ENCODE measurements at regions not wholly inside any gene's neighbourhood (a gene's known extent, or its start where the extent isn't known, plus 50 kb on each side); places are given as distances from the start of the nearest gene placed in this dataset.

DNA sequence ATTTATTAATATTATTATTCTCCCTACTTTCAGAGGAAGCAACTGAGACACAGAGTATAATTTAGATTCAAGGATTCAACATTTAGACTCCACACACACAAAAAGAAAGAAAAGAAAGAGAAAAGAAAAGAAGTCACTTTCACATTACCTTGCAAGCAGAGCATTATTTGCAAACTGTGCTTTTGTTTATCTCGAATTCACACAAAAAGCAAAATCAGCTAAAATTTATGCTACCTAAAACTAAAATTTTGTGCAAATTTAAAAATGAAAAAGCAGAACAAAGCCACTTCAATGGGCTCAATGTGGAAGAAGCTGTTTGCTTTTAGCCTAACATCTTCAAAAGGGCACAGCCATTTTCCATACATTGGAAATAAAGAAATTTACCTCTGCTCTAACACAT is 1282.7 kb upstream of the GYPC start (continued):
- TF ChIP-seq, protein P1, sequence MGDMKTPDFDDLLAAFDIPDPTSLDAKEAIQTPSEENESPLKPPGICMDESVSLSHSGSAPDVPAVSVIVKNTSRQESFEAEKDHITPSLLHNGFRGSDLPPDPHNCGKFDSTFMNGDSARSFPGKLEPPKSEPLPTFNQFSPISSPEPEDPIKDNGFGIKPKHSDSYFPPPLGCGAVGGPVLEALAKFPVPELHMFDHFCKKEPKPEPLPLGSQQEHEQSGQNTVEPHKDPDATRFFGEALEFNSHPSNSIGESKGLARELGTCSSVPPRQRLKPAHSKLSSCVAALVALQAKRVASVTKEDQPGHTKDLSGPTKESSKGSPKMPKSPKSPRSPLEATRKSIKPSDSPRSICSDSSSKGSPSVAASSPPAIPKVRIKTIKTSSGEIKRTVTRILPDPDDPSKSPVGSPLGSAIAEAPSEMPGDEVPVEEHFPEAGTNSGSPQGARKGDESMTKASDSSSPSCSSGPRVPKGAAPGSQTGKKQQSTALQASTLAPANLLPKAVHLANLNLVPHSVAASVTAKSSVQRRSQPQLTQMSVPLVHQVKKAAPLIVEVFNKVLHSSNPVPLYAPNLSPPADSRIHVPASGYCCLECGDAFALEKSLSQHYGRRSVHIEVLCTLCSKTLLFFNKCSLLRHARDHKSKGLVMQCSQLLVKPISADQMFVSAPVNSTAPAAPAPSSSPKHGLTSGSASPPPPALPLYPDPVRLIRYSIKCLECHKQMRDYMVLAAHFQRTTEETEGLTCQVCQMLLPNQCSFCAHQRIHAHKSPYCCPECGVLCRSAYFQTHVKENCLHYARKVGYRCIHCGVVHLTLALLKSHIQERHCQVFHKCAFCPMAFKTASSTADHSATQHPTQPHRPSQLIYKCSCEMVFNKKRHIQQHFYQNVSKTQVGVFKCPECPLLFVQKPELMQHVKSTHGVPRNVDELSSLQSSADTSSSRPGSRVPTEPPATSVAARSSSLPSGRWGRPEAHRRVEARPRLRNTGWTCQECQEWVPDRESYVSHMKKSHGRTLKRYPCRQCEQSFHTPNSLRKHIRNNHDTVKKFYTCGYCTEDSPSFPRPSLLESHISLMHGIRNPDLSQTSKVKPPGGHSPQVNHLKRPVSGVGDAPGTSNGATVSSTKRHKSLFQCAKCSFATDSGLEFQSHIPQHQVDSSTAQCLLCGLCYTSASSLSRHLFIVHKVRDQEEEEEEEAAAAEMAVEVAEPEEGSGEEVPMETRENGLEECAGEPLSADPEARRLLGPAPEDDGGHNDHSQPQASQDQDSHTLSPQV (IDR thresholded peaks at IDR 0.05), result no peak
- TF ChIP-seq, protein P2, sequence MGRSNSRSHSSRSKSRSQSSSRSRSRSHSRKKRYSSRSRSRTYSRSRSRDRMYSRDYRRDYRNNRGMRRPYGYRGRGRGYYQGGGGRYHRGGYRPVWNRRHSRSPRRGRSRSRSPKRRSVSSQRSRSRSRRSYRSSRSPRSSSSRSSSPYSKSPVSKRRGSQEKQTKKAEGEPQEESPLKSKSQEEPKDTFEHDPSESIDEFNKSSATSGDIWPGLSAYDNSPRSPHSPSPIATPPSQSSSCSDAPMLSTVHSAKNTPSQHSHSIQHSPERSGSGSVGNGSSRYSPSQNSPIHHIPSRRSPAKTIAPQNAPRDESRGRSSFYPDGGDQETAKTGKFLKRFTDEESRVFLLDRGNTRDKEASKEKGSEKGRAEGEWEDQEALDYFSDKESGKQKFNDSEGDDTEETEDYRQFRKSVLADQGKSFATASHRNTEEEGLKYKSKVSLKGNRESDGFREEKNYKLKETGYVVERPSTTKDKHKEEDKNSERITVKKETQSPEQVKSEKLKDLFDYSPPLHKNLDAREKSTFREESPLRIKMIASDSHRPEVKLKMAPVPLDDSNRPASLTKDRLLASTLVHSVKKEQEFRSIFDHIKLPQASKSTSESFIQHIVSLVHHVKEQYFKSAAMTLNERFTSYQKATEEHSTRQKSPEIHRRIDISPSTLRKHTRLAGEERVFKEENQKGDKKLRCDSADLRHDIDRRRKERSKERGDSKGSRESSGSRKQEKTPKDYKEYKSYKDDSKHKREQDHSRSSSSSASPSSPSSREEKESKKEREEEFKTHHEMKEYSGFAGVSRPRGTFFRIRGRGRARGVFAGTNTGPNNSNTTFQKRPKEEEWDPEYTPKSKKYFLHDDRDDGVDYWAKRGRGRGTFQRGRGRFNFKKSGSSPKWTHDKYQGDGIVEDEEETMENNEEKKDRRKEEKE (IDR thresholded peaks at IDR 0.05), result no peak
- TF ChIP-seq BHLHE40 (IDR thresholded peaks at IDR 0.05; ENCODE audit: borderline replicate concordance in 1 of 2, low read depth in 2 of 2, low read length in 1 of 2) (no peak), ASH2L (IDR thresholded peaks at IDR 0.05; ENCODE audit: borderline replicate concordance, low read depth) (no peak), HDAC2 (IDR thresholded peaks at IDR 0.05) (no peak), SMAD5 (IDR thresholded peaks at IDR 0.05; ENCODE audit: low read depth) (no peak), MTA2 (IDR thresholded peaks at IDR 0.05; ENCODE audit: low read depth) (no peak), IKZF1 (conservative IDR thresholded peaks at IDR 0.05) (no peak), WRNIP1 (IDR thresholded peaks at IDR 0.05; ENCODE audit: borderline replicate concordance, low read depth, low read length) (no peak), NFYA (IDR thresholded peaks at IDR 0.05; ENCODE audit: borderline replicate concordance, low read depth, low read length) (no peak)
- TF ChIP-seq, protein P3, sequence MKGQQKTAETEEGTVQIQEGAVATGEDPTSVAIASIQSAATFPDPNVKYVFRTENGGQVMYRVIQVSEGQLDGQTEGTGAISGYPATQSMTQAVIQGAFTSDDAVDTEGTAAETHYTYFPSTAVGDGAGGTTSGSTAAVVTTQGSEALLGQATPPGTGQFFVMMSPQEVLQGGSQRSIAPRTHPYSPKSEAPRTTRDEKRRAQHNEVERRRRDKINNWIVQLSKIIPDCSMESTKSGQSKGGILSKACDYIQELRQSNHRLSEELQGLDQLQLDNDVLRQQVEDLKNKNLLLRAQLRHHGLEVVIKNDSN (IDR thresholded peaks at IDR 0.05; ENCODE audit: borderline replicate concordance, extremely low read length, insufficient read depth, low read depth, low read length), result no peak

Measured in GM12878 (cell line).